AG09309 (cell line): ENCODE measurements at regions not wholly inside any gene's neighbourhood (a gene's known extent, or its start where the extent isn't known, plus 50 kb on each side); places are given as distances from the start of the nearest gene placed in this dataset.

ENCODE experiments used
- DNase-seq: peaks from one replicate; pipeline ENCODE4 v3.0.0-alpha.2; 2010; ENCODE audit warnings: low read depth
- H3K4me3 ChIP-seq: 2 replicates; pipeline ENCODE4 v1.5.1; 2011; ENCODE audit warnings: mild to moderate bottlenecking, low read depth, low read length, moderate library complexity; ENCODE audit not compliant: control insufficient read depth
- TF ChIP-seq, protein P1 (sequence below): IDR thresholded peaks from 2 replicates; pipeline ENCODE4 v1.5.1; 2011; ENCODE audit warnings: mild to moderate bottlenecking, low read depth, low read length, inconsistent platforms; ENCODE audit not compliant: insufficient read depth, control insufficient read depth; ENCODE audit errors: missing control alignments

- no peak for DNase-seq
- TF ChIP-seq, protein P1, sequence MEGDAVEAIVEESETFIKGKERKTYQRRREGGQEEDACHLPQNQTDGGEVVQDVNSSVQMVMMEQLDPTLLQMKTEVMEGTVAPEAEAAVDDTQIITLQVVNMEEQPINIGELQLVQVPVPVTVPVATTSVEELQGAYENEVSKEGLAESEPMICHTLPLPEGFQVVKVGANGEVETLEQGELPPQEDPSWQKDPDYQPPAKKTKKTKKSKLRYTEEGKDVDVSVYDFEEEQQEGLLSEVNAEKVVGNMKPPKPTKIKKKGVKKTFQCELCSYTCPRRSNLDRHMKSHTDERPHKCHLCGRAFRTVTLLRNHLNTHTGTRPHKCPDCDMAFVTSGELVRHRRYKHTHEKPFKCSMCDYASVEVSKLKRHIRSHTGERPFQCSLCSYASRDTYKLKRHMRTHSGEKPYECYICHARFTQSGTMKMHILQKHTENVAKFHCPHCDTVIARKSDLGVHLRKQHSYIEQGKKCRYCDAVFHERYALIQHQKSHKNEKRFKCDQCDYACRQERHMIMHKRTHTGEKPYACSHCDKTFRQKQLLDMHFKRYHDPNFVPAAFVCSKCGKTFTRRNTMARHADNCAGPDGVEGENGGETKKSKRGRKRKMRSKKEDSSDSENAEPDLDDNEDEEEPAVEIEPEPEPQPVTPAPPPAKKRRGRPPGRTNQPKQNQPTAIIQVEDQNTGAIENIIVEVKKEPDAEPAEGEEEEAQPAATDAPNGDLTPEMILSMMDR, result no peak
- no peak overlapping the region for H3K4me3 ChIP-seq
These were observed 255.2 kb upstream of the KLF14 start for GRCh38 chr7:130989101-130989795.

- no peak overlapping the region for H3K4me3 ChIP-seq
- DNase-seq, result no peak
- TF ChIP-seq, protein P1, result no peak
These were observed 256.3 kb upstream of the KLF14 start for GRCh38 chr7:130990178-130990832.

DNA sequence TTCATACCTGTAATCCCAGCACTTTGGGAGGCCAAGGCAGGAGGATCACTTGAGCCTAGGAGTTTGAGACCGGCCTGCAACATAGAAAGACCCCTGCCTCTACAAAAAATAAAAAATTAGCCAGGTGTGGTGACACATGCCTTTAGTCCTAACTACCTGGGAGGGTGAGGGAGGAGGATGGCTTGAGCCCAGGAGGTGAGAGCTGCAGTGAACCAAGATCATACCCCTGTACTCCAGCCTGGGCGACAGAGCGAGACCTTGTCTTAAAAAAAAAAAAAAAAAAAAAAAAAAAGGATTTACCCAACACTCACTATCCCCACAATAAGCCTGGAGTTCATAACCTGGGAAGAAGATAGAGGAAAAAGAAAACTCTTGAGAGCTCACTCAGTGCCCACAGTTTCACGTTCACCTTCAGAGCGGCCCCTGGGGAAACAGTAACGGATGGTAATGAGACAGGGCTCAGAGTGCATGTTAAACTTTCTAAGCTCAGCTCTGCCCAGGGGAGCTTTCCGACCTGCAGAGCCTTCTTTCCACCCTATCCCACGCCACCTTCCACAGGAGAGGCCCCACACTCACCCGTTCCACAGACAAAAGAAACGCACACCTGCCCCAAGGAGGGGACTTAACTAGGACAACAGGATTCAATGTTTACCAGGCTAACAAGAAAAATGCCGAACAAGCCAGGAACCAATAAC lies 259.8 kb upstream of the KLF14 start:
- DNase-seq, result no peak
- TF ChIP-seq, protein P1, result no peak
- H3K4me3 ChIP-seq, result no peak overlapping the region

DNA sequence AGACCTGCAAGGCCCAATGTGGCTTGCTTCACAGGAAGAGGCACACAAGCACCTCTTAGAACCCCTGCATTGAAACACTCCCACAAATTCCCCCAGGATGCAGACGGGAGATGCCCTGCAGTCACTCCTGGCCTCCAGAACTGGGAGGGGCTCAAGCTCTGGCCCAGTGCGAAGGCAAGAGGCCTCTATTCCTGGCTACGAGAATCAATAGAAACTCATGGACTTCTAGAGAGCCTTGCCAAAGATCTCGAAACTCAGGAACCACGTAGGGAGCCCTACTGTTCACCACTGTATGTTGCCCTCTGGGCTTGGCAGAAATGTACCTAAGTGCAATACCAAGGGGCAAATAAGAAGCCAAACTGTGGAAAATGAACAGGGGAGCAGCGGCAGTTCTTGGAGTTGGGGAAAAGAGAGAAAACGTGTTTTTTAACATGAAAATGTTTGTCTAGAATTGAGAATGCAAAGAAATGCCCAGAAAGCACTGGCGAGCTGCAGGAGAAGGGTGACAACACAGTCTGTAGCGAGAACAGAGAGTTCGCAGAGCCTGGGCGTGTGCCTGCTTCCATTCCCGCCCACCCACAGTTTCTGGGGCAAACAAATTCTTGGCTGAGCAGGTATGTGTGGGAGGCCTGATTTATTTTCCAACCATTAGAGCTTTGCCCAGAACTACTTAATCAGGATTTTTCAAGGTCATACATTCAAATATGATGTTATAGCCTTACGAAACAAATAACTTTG lies 260.5 kb upstream of the KLF14 start:
- no peak for DNase-seq
- TF ChIP-seq, protein P1, result no peak
- no peak overlapping the region for H3K4me3 ChIP-seq

DNA sequence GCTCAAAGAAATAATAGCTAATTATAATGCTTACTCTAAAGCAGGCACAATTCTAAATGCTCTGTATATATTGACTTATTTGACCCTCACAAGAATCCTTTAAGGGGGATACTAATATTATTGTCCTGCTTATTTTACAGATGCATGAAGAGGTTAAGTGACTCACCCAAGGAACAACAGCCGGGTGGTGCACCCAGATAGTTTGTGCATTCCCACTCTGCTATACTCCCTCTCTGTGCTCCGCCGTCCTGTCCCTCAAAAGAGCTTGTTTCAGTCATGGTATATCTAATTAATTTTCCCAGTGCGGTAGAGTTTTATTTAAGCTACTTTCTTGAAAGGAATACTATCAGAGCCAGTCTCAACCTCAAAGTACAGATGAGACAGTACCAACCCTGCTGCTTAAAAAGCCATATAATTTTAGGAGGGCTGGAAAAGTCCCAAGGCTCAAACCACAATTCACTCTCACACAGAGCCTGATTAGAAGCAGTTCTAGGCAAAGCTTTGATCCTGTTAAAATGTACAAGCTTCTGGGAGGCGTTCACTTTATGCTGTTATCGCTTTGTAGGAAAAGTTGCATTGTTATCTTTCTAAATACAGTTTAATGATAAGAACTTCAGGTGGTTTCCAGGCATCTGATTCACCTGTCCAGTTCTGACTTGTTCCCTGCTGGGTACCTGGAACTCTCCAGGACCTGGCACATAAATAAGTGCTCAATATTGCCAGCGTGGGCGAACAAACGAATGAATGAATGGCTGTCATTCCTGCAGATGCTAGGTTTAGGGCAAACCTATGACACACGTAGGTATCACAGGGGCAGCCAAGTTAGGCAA lies 261.5 kb upstream of the KLF14 start:
- TF ChIP-seq, protein P1, result no peak
- DNase-seq, result no peak
- no peak overlapping the region for H3K4me3 ChIP-seq
